Activated naive CD4-positive, alpha-beta T cell treated with anti-CD3 and anti-CD28 coated beads, Interleukin-2, amount 50 U/mL, for 24 hours (primary cell): ENCODE measurements at regions not wholly inside any gene's neighbourhood (a gene's known extent, or its start where the extent isn't known, plus 50 kb on each side); places are given as distances from the start of the nearest gene placed in this dataset.

Source experiments
- H3K27ac Mint-ChIP-seq: one replicate; pipeline ENCODE4 v1.8.0; 2021; ENCODE audit warnings: mild to moderate bottlenecking, mixed read lengths
- H3K27me3 Mint-ChIP-seq: one replicate; pipeline ENCODE4 v1.8.0; 2021; ENCODE audit warnings: mixed read lengths
- H3K36me3 Mint-ChIP-seq: one replicate; pipeline ENCODE4 v1.8.0; 2021; ENCODE audit warnings: mixed read lengths
- H3K4me1 Mint-ChIP-seq: one replicate; pipeline ENCODE4 v1.8.0; 2021; ENCODE audit warnings: mixed read lengths
- H3K4me3 Mint-ChIP-seq: one replicate; pipeline ENCODE4 v1.8.0; 2021; ENCODE audit warnings: mild to moderate bottlenecking, mixed read lengths
- H3K9me3 Mint-ChIP-seq: one replicate; pipeline ENCODE4 v1.8.0; 2021; ENCODE audit warnings: mixed read lengths

DNA sequence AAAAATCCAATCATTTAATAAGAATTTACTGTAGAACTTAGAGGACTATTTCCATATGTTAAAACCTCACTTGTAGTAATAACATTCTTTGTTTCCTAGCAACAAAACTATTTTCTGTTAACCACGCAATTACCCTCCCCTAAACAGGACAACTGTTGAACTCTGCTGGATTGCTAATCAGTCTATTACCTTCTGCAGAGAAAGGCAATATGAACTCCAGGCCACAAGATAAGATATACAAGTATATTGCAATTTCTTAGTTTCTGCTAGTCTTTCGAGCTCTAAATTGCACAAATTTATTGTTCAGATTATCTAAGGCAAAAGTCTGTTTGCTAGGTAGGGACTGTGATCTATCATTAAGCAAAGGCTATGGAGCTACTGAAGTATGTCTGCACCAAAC, 920.1 kb upstream of the LRRN3 start:
- Mint-ChIP-seq H3K4me1 (no peaks in the 10 kb centered on the region), H3K27me3 (peaks cover 2% of the 10 kb centered on the region), H3K36me3 (peaks cover 1% of the 10 kb centered on the region), H3K4me3 (no peak overlapping the region), H3K27ac (no peak overlapping the region), H3K9me3 (no peaks in the 10 kb centered on the region)

DNA sequence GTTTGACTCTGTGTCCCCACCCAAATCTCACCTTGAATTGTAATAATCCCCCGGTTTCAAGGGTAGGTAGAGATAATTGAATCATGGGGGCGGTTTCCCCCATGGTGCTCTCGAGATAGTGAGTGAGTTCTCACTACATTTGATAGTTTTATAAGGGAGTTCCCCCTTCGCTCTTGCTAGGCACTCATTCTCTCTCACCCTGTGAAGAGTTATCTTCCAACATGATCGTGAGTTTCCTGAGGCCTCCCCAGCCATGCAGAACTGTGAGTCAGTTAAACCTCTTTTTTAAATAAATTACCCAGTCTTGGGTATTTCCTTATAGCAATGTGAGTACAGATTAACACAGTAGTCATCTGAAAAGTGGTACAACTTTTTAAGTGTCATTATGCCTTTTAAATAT, 913.5 kb upstream of the LRRN3 start:
- H3K27ac Mint-ChIP-seq: no peak overlapping the region
- H3K4me3 Mint-ChIP-seq: no peak overlapping the region
- H3K9me3 Mint-ChIP-seq: no peaks in the 10 kb centered on the region
- peaks cover 1% of the 10 kb centered on the region for H3K36me3 Mint-ChIP-seq
- H3K4me1 Mint-ChIP-seq: no peaks in the 10 kb centered on the region
- peaks cover 3% of the 10 kb centered on the region for H3K27me3 Mint-ChIP-seq

DNA sequence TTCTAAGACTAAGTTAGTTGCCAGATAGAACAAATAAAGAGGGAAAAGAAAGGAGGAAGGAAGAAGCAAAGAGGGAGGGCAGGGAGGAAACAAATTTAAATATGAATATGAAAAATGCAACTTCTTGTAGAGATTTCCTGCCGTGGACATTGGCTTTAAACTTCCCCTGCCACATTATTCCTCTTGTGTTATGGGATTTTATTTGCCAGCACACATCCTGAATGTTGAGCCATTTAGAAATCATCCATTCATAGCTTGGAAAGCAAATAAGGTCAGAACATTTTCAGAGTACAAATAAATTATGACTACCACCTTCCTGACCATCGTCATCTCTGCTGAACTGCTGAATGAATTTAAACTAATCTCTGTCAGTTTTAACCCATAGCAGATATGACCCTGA, 911.9 kb upstream of the LRRN3 start:
- H3K27ac Mint-ChIP-seq: no peak overlapping the region
- H3K4me3 Mint-ChIP-seq: no peak overlapping the region
- H3K36me3 Mint-ChIP-seq: peaks cover under 1% of the 10 kb centered on the region
- no peaks in the 10 kb centered on the region for H3K4me1 Mint-ChIP-seq
- no peaks in the 10 kb centered on the region for H3K9me3 Mint-ChIP-seq
- H3K27me3 Mint-ChIP-seq: peaks cover 2% of the 10 kb centered on the region

DNA sequence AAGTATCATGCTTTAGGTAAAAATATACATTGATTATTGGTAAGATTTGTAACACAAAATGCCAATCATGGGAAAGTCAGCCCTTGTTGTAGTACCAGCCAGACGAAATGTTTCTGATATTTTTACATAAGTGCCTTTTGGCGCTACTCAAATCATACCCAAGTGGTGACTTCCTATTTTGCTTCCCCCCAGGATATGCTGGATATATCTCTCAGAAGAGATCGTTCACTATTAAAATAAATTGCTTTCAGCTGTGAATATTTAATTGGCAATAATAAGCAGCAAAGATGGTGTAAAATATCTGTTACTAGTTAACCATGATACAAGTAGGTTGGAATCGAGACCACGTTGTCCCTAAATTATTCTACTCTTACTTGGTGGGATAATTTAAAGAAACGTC, 909.2 kb upstream of the LRRN3 start:
- Mint-ChIP-seq H3K27ac (no peak overlapping the region), H3K4me1 (no peaks in the 10 kb centered on the region), H3K9me3 (no peaks in the 10 kb centered on the region), H3K27me3 (no peaks in the 10 kb centered on the region), H3K4me3 (no peak overlapping the region), H3K36me3 (no peaks in the 10 kb centered on the region)

DNA sequence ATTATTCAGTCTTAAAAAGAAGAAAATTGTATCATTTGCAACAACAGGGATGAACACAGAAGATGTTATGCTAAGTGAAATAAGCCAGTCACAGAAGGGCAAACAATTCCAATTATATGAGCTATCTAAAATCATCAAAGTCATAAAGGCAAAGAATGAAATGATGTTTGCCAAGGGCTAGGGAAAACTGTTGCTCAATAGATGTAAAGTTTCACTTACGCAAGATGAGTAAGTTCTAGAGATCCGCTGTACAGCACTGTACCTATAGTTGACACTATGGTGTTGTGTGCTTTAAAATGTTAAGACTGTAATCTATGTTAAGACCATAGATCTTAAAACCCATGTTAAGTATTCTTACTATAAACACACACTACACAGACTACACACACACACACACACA, 904.6 kb upstream of the LRRN3 start:
- peaks cover 1% of the 10 kb centered on the region for H3K27me3 Mint-ChIP-seq
- peaks cover 10% of the 10 kb centered on the region for H3K9me3 Mint-ChIP-seq
- H3K4me3 Mint-ChIP-seq: no peak overlapping the region
- H3K36me3 Mint-ChIP-seq: no peaks in the 10 kb centered on the region
- no peak overlapping the region for H3K27ac Mint-ChIP-seq
- no peaks in the 10 kb centered on the region for H3K4me1 Mint-ChIP-seq

DNA sequence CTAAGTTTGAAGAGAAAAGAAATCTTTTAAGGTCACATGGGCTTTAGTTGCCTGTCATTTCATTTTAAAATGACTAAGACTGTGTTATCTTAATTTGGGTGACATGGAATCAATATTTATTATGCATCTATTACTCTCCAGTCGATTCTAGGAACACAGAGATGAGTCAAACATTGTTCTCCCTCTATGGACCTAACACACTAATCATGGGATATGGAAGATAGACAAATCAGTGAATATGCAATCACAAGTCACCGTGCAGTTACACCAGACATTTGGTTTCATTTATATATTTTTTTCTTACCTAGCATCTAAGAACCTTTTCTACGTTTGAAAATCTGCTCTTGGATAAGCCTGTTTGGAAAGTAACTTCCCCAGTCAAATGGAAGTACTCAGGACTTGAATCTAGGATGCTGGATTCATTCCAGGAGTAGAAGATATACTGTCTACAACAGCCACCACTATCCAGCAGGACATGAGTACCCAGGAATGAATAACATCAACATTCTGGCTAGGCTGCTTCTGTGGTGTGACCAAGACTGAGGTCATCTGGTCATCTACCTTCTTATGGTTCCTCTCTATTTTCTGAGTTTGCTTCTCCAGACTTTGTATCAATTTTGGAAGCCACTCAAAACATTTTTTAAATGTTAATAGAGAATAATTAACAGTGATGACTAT, 902.9 kb upstream of the LRRN3 start:
- Mint-ChIP-seq H3K9me3 (peaks cover 10% of the 10 kb centered on the region), H3K27me3 (peaks cover 1% of the 10 kb centered on the region), H3K27ac (no peak overlapping the region), H3K4me1 (no peaks in the 10 kb centered on the region), H3K36me3 (no peaks in the 10 kb centered on the region), H3K4me3 (no peak overlapping the region)

DNA sequence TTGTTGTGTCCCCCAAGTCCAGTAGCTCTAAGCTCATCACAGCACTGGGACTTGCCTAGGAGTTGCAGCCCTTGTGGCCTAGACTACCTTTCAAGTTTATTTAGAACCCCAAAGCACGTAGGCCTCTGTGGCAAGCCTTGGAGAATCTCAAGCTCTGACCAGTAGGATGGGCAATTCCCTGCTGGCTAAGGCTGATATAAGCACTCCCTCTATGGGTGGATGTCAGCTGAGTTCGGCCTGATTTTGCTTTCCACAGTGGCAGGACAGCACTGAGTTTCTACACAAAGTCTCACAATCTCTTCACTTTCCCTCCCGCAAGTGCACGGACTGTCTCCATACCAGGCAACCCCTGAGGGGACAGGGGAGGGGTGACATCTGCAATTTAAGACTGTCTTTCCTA, 886.4 kb upstream of the LRRN3 start:
- H3K4me1 Mint-ChIP-seq: no peaks in the 10 kb centered on the region
- H3K36me3 Mint-ChIP-seq: peaks cover 2% of the 10 kb centered on the region
- H3K9me3 Mint-ChIP-seq: no peaks in the 10 kb centered on the region
- no peak overlapping the region for H3K4me3 Mint-ChIP-seq
- H3K27ac Mint-ChIP-seq: no peak overlapping the region
- peaks cover 17% of the 10 kb centered on the region for H3K27me3 Mint-ChIP-seq

DNA sequence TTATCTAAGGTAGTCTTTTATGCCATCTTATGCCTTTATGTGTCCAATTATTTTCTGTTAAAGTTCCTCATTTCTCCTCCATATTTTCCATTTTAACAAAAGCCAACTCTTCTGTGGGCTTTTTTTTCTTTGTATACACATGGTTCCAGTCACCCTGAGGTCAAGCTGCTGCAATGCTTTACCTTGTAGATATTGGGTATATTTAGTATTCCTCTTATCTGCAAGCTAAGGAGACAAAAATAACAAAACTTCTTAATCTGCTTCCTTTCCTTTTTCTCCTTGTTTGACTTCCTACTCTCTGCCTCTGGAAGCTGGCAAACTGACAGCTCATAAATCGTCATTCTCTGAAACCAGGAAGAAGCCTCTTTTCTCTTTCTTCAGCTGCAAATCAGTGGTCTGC, 885.0 kb upstream of the LRRN3 start:
- H3K27ac Mint-ChIP-seq: no peak overlapping the region
- peaks cover 2% of the 10 kb centered on the region for H3K36me3 Mint-ChIP-seq
- no peaks in the 10 kb centered on the region for H3K9me3 Mint-ChIP-seq
- H3K4me3 Mint-ChIP-seq: no peak overlapping the region
- H3K4me1 Mint-ChIP-seq: no peaks in the 10 kb centered on the region
- peaks cover 17% of the 10 kb centered on the region for H3K27me3 Mint-ChIP-seq

DNA sequence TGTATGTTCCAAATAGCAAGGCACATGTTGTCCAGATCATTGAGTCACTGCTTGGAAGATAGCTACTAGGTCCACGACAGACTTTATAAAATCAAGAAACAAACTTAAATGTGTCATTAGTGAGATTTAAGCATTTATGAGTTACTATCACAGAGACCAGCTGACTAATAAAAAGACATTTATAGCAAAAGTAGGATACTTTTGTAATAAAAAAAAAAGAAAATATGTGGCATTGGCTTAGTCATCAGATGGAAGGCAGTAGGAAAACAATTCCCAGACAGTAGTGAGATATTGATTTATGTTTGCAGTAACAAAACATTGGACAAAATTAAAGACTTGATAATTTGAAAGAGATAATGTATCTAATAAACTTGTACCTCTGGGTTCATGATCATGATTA, 881.0 kb upstream of the LRRN3 start:
- H3K27ac Mint-ChIP-seq: no peak overlapping the region
- H3K36me3 Mint-ChIP-seq: peaks cover 2% of the 10 kb centered on the region

DNA sequence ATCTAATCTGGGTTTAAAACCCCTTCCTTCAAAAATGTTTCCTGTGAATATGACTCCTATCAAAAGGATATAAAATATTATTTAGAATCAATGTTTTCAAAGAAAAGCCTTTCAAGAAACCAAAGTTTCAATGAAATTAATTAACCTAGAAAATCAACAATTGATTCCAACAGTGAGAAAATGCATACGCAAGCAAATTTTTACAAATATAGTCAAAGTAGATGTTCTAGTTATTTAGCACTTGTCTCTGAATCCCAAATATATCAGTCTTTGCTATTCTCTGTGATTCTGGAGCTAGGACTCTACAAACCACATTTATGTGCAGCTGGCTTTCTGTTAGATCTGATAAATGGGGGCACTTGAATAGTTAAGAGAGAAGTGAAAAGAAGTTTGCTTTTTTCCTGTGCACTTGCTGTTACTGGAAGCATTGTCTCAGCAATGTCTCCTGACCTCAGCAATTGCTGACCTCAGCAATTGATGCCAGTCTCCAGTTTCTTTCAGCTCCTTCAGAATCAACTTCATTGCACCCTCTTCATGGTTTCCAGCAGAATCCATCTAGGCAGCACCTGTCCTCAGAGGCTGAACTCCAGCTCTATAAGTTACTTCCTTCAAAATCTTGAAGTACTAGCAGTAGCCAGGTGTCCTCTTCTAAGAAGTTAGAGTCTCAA, 879.9 kb upstream of the LRRN3 start:
- Mint-ChIP-seq H3K9me3 (peaks cover 6% of the 10 kb centered on the region), H3K4me1 (no peaks in the 10 kb centered on the region), H3K36me3 (peaks cover 2% of the 10 kb centered on the region), H3K4me3 (no peak overlapping the region), H3K27ac (no peak overlapping the region), H3K27me3 (peaks cover 4% of the 10 kb centered on the region)

More for the DNA sequence above, 881.0 kb upstream of the LRRN3 start:
- Mint-ChIP-seq H3K27me3 (peaks cover 11% of the 10 kb centered on the region), H3K4me1 (no peaks in the 10 kb centered on the region), H3K4me3 (no peak overlapping the region), H3K9me3 (peaks cover 6% of the 10 kb centered on the region)

DNA sequence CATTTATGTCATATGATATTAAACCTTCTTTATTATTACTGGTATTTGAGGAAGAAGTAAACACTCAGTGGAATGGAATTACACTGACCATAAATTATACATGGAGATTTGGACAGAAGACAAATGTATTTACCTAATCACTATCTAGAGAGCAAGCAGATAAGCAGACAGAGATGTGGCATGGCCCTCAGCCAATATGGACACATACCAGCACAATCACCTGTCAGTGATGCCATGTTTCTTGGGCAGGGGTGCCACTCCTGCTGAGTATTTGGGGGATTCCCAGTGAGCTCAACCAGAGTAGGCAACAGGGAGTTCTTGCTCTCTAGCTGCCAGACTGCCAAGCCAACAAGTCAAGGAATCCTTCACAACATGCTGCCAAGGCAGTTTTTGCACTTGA, 866.3 kb upstream of the LRRN3 start:
- no peaks in the 10 kb centered on the region for H3K4me1 Mint-ChIP-seq
- H3K4me3 Mint-ChIP-seq: no peak overlapping the region
- no peaks in the 10 kb centered on the region for H3K9me3 Mint-ChIP-seq
- H3K27me3 Mint-ChIP-seq: peaks cover 2% of the 10 kb centered on the region
- no peak overlapping the region for H3K27ac Mint-ChIP-seq
- H3K36me3 Mint-ChIP-seq: no peaks in the 10 kb centered on the region

DNA sequence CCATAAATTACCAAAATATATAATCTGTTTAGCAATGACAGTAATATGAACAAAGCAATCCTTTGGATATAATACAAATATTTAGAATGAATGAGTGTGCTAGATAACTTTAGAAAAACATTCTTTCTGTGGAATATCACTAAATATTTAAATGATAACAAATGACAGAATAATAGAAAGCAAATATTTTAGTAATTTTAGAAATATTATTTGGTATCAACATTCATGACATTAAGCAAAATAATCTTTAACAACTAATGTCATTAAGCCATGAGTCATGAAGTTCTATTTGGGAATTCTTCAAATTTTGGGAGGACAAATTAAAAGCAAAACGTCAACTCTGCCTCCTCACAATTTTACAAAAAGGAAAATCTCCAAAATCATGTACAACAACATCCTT, 844.8 kb upstream of the LRRN3 start:
- no peaks in the 10 kb centered on the region for H3K36me3 Mint-ChIP-seq

DNA sequence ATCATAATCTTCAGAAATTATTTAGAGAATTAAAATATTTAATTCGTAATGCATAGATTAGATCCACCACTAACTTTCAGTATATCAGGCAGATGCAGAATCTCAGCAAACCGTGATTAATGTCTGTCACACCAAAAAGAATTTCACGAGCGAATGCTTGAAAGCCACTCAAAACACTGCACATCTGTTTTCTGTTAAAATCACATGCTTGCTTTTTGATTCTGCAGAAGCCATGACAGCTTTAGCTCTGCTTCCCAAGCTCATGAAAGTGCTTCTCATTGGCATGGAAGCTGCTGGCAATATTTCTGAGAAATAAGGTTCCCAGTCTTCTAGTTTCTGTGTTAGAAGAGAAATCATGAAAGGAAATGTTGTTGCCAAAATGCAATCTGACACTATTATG, 837.8 kb upstream of the LRRN3 start:
- H3K4me3 Mint-ChIP-seq: no peak overlapping the region
- H3K4me1 Mint-ChIP-seq: no peaks in the 10 kb centered on the region
- no peaks in the 10 kb centered on the region for H3K27me3 Mint-ChIP-seq
- H3K9me3 Mint-ChIP-seq: no peaks in the 10 kb centered on the region
- no peaks in the 10 kb centered on the region for H3K36me3 Mint-ChIP-seq
- no peak overlapping the region for H3K27ac Mint-ChIP-seq

More for the DNA sequence above, 844.8 kb upstream of the LRRN3 start:
- Mint-ChIP-seq H3K4me3 (no peak overlapping the region), H3K4me1 (no peaks in the 10 kb centered on the region), H3K9me3 (peaks cover 10% of the 10 kb centered on the region), H3K27ac (no peak overlapping the region), H3K27me3 (peaks cover 4% of the 10 kb centered on the region)

DNA sequence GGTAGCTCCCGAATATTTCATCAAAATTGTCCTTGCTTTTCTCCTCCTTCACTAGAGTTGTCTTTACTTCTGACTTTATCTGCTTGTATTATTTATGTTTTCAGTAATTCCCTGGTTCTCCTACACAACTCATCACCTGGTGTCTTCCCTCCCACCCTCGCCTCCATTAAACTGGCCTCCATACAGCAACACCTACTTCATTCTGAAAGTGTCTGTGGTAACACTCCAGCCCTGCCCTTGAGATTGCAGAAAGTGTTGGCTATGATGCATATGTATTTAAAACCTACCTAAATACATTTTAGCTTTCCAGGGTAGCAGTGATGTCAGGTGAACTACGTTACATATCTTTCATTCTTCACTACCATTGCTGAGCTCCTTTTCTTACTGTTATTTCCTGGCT, 833.3 kb upstream of the LRRN3 start:
- Mint-ChIP-seq H3K36me3 (no peaks in the 10 kb centered on the region), H3K9me3 (no peaks in the 10 kb centered on the region), H3K4me1 (no peaks in the 10 kb centered on the region), H3K27ac (no peak overlapping the region), H3K27me3 (no peaks in the 10 kb centered on the region), H3K4me3 (no peak overlapping the region)

DNA sequence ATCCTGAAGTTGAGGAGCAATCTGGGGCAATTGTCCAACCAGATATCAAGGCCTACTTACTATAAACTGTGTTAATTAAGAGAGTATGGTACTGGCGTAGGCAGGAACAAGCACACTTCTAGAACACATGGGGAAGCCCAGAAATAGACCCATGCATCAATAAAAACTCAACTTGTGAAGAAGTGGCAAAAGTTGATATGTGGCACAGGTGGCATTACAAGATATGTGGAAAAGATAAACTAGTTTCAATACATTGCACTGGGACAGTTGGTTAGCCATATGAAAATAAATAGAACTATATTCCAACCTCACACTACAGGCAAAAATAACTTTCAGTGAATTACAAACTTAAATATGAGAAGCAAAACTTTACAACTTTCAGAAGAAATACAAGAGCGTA, 828.7 kb upstream of the LRRN3 start:
- Mint-ChIP-seq H3K27ac (no peak overlapping the region), H3K27me3 (no peaks in the 10 kb centered on the region), H3K4me1 (no peaks in the 10 kb centered on the region), H3K9me3 (no peaks in the 10 kb centered on the region), H3K36me3 (no peaks in the 10 kb centered on the region), H3K4me3 (no peak overlapping the region)

DNA sequence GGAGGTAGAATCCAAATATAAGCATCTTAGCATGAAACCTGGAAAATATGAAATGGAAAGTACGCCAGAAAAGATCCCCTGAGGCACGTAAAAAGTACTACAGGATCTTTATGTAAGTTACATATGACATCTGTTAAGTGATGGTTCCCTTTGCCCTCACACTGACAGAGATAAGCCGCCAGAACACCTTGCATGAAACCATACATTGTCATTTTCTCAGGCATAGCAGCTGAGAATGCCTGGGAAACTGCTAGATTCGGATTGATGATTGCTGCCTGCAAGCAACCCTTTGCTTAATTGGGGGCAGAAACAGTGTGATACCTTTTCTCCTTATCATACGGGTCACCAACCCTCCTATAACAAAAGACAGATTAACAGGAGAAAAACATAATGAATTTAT, 826.6 kb upstream of the LRRN3 start:
- Mint-ChIP-seq H3K4me1 (no peaks in the 10 kb centered on the region), H3K27ac (no peak overlapping the region), H3K36me3 (no peaks in the 10 kb centered on the region), H3K4me3 (no peak overlapping the region), H3K27me3 (no peaks in the 10 kb centered on the region), H3K9me3 (no peaks in the 10 kb centered on the region)

DNA sequence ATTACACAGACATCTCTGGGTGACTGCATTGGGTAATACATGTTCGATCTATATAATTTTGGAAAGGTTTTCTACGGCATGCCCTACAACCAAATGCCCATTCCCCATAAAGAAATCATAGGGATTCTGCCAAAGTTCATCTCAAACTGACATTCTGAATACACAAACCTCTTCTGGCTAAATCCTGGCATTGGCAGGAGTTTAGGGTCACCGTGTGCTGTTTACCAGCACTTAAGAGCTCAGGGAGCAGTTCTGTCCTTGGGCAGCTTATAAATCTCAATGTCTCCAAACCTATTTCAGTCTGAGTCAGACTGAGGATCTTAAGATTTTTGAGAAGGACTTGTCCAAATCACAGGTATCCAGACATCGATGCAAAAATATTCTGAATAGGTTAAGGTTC, 809.6 kb upstream of the LRRN3 start:
- Mint-ChIP-seq H3K27ac (no peak overlapping the region), H3K36me3 (no peaks in the 10 kb centered on the region), H3K9me3 (no peaks in the 10 kb centered on the region), H3K27me3 (peaks cover 1% of the 10 kb centered on the region), H3K4me1 (no peaks in the 10 kb centered on the region), H3K4me3 (no peak overlapping the region)
